Naive thymus-derived CD4-positive, alpha-beta T cell (primary cell): ENCODE measurements at regions not wholly inside any gene's neighbourhood (a gene's known extent, or its start where the extent isn't known, plus 50 kb on each side); places are given as distances from the start of the nearest gene placed in this dataset.

ENCODE experiments used
- ATAC-seq: fragments of 150-1000 bp; cut with Tn5 transposase; 2 replicates; pipeline ENCODE4 v1.10.0; 2021; ENCODE audit warnings: mild to moderate bottlenecking, moderate library complexity
- CTCF ChIA-PET: fragments of 350-600 bp; sonication (Branson Sonifier 250); formaldehyde crosslinking; loops from one replicate; lab custom pipeline; 2021; ENCODE audit warnings: antibody characterized with exemption; lab: Charles Lee
- POLR2A ChIA-PET: fragments of 350-600 bp; sonication (Branson Sonifier 250); formaldehyde crosslinking; loops from one replicate; lab custom pipeline; 2021; ENCODE audit warnings: antibody characterized with exemption, inconsistent platforms; lab: Charles Lee
- DNase-seq, 9 donors: peaks; one replicate each; pipeline versions ENCODE4 v3.0.0 to v3.0.0-alpha.2; 2020 to 2022; ENCODE audit warnings: mixed read lengths in 1 of 9
- H3K27ac ChIP-seq: one replicate; pipeline ENCODE4 v1.7.0; 2013; ENCODE audit warnings: mild to moderate bottlenecking, low read depth, low read length, moderate library complexity
- H3K27me3 ChIP-seq, 2 donors: one replicate each; pipeline ENCODE4 v1.7.0; 2013; ENCODE audit warnings: low read length in 2 of 2, mild to moderate bottlenecking in 2 of 2, moderate library complexity in 2 of 2; ENCODE audit not compliant: control insufficient read depth in 2 of 2, insufficient read depth in 2 of 2
- H3K36me3 ChIP-seq, 3 experiments: 1 replicate in 2 of 3; 2 replicates in 1 of 3; pipeline ENCODE4 v1.7.0; 2013; ENCODE audit warnings: low read length in 3 of 3, mild to moderate bottlenecking in 3 of 3, moderate library complexity in 1 of 3; ENCODE audit not compliant: insufficient read depth in 3 of 3, control insufficient read depth in 2 of 3
- H3K4me1 ChIP-seq, 2 donors: one replicate each; pipeline ENCODE4 v1.7.0; 2013; ENCODE audit warnings: low read length in 2 of 2, mild to moderate bottlenecking in 2 of 2, moderate library complexity in 1 of 2; ENCODE audit not compliant: control insufficient read depth in 2 of 2, insufficient read depth in 2 of 2
- H3K4me3 ChIP-seq: 2 replicates; pipeline ENCODE4 v1.7.0; 2013; ENCODE audit warnings: mild to moderate bottlenecking, low read length
- H3K9me3 ChIP-seq, 3 experiments: 1 replicate in 2 of 3; 2 replicates in 1 of 3; pipeline ENCODE4 v1.7.0; 2013; ENCODE audit warnings: low read length in 3 of 3; ENCODE audit not compliant: control insufficient read depth in 2 of 3
- H3K27ac Mint-ChIP-seq, 9 donors: one replicate each; pipeline ENCODE4 v1.8.0; 2020 to 2022; ENCODE audit warnings: mixed read lengths in 9 of 9, mild to moderate bottlenecking in 8 of 9, moderate library complexity in 5 of 9, inconsistent platforms in 2 of 9
- H3K27me3 Mint-ChIP-seq, 5 donors: one replicate each; pipeline ENCODE4 v1.8.0; 2021 to 2022; ENCODE audit warnings: mixed read lengths in 5 of 5, mild to moderate bottlenecking in 1 of 5
- H3K36me3 Mint-ChIP-seq, 5 donors: one replicate each; pipeline ENCODE4 v1.8.0; 2020 to 2022; ENCODE audit warnings: mixed read lengths in 5 of 5, mild to moderate bottlenecking in 3 of 5, inconsistent platforms in 1 of 5
- H3K4me1 Mint-ChIP-seq, 7 donors: one replicate each; pipeline ENCODE4 v1.8.0; 2020 to 2022; ENCODE audit warnings: mixed read lengths in 7 of 7, mild to moderate bottlenecking in 3 of 7, inconsistent platforms in 1 of 7
- H3K4me3 Mint-ChIP-seq, 10 donors: one replicate each; pipeline ENCODE4 v1.8.0; 2020 to 2022; ENCODE audit warnings: mild to moderate bottlenecking in 10 of 10, mixed read lengths in 10 of 10, moderate library complexity in 6 of 10, inconsistent platforms in 2 of 10
- H3K9me3 Mint-ChIP-seq, 11 donors: one replicate each; pipeline ENCODE4 v1.8.0; 2020 to 2022; ENCODE audit warnings: mixed read lengths in 11 of 11, mild to moderate bottlenecking in 4 of 11, inconsistent platforms in 1 of 11, moderate library complexity in 1 of 11
- intact Hi-C, 2 donors: fragments of 100-400 bp; cut with micrococcal nuclease; formaldehyde crosslinking; loops; one replicate each; pipeline ENCODE4 v1.15.1; 2023

DNA sequence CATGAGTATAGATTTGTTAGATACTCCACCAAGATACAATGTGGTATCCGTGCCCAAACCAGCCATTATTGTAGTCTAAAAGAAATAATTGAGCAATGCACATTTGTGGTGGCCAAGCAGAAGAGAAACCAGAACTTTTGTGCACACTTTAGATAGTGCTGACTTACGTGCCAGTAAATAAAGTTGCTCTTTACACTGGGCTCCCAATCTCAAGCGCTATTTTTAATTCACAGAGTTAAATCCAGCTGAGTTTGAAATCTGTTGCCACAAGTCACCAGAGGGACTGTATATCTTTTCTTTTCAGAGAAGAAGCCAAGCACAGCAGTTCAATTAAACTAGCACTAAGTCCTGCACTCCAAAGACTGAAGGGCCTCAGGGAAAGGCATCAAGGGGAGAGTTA lies 680.4 kb downstream of the TDRD15 start:
- H3K27ac Mint-ChIP-seq = no peak overlapping the region
- intact Hi-C loops = no loop called here
- H3K4me3 Mint-ChIP-seq = no peak overlapping the region
- peaks cover 0 to 8% (median 3%) of the 10 kb centered on the region in 11 donors for H3K9me3 Mint-ChIP-seq
- H3K36me3 Mint-ChIP-seq = no peaks in the 10 kb centered on the region
- CTCF ChIA-PET = no interaction called here
- H3K27me3 Mint-ChIP-seq = no peaks in the 10 kb centered on the region
- no peaks in the 10 kb centered on the region for H3K4me1 ChIP-seq
- H3K36me3 ChIP-seq = no peaks in the 10 kb centered on the region
- no peak for ATAC-seq
- no peaks in the 10 kb centered on the region for H3K9me3 ChIP-seq
- no peak overlapping the region for H3K4me3 ChIP-seq
- no peaks in the 10 kb centered on the region for H3K27me3 ChIP-seq
- POLR2A ChIA-PET = no interaction called here
- no peak overlapping the region for H3K27ac ChIP-seq
- no peaks in the 10 kb centered on the region for H3K4me1 Mint-ChIP-seq
- no peak for DNase-seq

DNA sequence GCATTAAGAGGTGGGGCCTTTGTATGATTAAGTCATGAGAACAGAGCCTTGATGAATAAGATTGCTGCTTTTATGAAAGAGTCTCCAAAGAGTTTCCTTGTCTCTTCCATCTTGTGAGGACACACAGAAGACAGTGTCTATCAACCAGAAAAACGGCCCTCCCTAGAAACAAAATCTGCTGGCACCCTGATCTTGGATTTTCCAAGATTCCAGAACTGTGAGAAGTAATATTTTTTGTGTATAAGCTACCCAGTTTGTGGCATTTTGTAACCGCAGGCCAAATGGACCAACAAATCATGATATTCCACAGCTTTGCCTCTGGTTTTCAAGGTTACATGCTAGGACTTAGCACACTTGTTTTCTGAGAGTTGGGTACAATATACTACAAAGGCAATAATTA lies 687.8 kb downstream of the TDRD15 start:
- no peaks in the 10 kb centered on the region for H3K36me3 Mint-ChIP-seq
- intact Hi-C loops = no loop called here
- POLR2A ChIA-PET = no interaction called here
- peaks cover 0 to 11% (median 4%) of the 10 kb centered on the region in 11 donors for H3K9me3 Mint-ChIP-seq
- no peaks in the 10 kb centered on the region for H3K4me1 Mint-ChIP-seq
- Histone ChIP-seq H3K27ac (no peak overlapping the region), H3K9me3 (no peaks in the 10 kb centered on the region), H3K27me3 (no peaks in the 10 kb centered on the region), H3K4me1 (no peaks in the 10 kb centered on the region), H3K36me3 (no peaks in the 10 kb centered on the region), H3K4me3 (no peak overlapping the region)
- no peaks in the 10 kb centered on the region for H3K27me3 Mint-ChIP-seq
- DNase-seq (no peak), ATAC-seq (no peak)
- no peak overlapping the region for H3K27ac Mint-ChIP-seq
- H3K4me3 Mint-ChIP-seq = no peak overlapping the region
- CTCF ChIA-PET = no interaction called here

DNA sequence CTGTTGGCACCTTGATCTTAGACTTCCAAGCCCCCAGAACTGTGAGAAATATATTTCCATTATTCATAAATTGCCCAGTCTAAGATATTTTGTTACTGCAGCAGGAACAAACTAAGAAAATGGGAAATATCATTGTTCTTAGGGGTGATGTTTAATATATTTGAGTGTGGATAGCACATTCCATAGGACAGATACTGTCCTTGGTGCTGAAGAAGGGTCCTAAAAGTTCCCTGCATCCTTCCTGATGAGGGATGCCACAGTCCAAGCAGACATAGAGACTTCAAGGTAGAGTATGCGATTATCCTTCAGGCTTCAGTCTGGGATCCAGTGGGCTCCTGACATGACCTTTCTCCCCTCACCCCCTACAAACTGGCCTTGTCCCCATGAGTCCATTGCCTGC lies 689.0 kb downstream of the TDRD15 start:
- CTCF ChIA-PET = no interaction called here
- Mint-ChIP-seq H3K4me1 (no peaks in the 10 kb centered on the region), H3K4me3 (no peak overlapping the region), H3K27ac (no peak overlapping the region), H3K27me3 (no peaks in the 10 kb centered on the region), H3K9me3 (peaks cover 0 to 11% (median 4%) of the 10 kb centered on the region in 11 donors), H3K36me3 (no peaks in the 10 kb centered on the region)
- no peaks in the 10 kb centered on the region for H3K4me1 ChIP-seq
- DNase-seq (no peak), ATAC-seq (no peak)
- no peaks in the 10 kb centered on the region for H3K9me3 ChIP-seq
- no peak overlapping the region for H3K27ac ChIP-seq
- intact Hi-C loops = no loop called here
- POLR2A ChIA-PET = interaction anchor here (0.6 kb wide), 1 partner anchor 880 kb away, joined by 3 read pairs; no protein-coding TSS in a partner anchor
- H3K27me3 ChIP-seq = no peaks in the 10 kb centered on the region
- no peak overlapping the region for H3K4me3 ChIP-seq
- H3K36me3 ChIP-seq = no peaks in the 10 kb centered on the region

GRCh38 chr2:21814588-21815149 lies 690.9 kb downstream of the TDRD15 start:
- intact Hi-C loops = no loop called here
- CTCF ChIA-PET = no interaction called here
- no peak overlapping the region for H3K4me3 ChIP-seq
- H3K4me1 Mint-ChIP-seq = no peaks in the 10 kb centered on the region
- H3K9me3 Mint-ChIP-seq = peaks cover 0 to 12% (median 6%) of the 10 kb centered on the region in 11 donors
- ATAC-seq (no peak), DNase-seq (no peak)
- no peaks in the 10 kb centered on the region for H3K9me3 ChIP-seq
- no peak overlapping the region for H3K27ac Mint-ChIP-seq
- no peaks in the 10 kb centered on the region for H3K36me3 ChIP-seq
- no peaks in the 10 kb centered on the region for H3K27me3 ChIP-seq
- no peak overlapping the region for H3K4me3 Mint-ChIP-seq
- no peak overlapping the region for H3K27ac ChIP-seq
- no peaks in the 10 kb centered on the region for H3K27me3 Mint-ChIP-seq
- H3K36me3 Mint-ChIP-seq = no peaks in the 10 kb centered on the region
- no peaks in the 10 kb centered on the region for H3K4me1 ChIP-seq
- POLR2A ChIA-PET = no interaction called here

GRCh38 chr2:21818212-21818795 lies 694.5 kb downstream of the TDRD15 start:
- ChIA-PET CTCF (no interaction called here), POLR2A (no interaction called here)
- Mint-ChIP-seq H3K27me3 (no peaks in the 10 kb centered on the region), H3K4me1 (no peaks in the 10 kb centered on the region), H3K9me3 (peaks cover 0 to 11% (median 5%) of the 10 kb centered on the region in 11 donors), H3K4me3 (no peak overlapping the region), H3K36me3 (no peaks in the 10 kb centered on the region), H3K27ac (no peak overlapping the region)
- ATAC-seq = no peak
- no peak overlapping the region for H3K4me3 ChIP-seq
- no peak overlapping the region for H3K27ac ChIP-seq
- no peak for DNase-seq
- H3K9me3 ChIP-seq = no peaks in the 10 kb centered on the region
- intact Hi-C loops = no loop called here
- H3K36me3 ChIP-seq = no peaks in the 10 kb centered on the region
- no peaks in the 10 kb centered on the region for H3K27me3 ChIP-seq
- H3K4me1 ChIP-seq = no peaks in the 10 kb centered on the region

GRCh38 chr2:21819454-21819853 lies 695.7 kb downstream of the TDRD15 start:
- no peaks in the 10 kb centered on the region for H3K36me3 Mint-ChIP-seq
- H3K9me3 ChIP-seq = no peaks in the 10 kb centered on the region
- no peaks in the 10 kb centered on the region for H3K27me3 Mint-ChIP-seq
- ATAC-seq (no peak), DNase-seq (no peak)
- H3K4me1 Mint-ChIP-seq = no peaks in the 10 kb centered on the region
- no peaks in the 10 kb centered on the region for H3K27me3 ChIP-seq
- no peak overlapping the region for H3K27ac Mint-ChIP-seq
- intact Hi-C loops = no loop called here
- H3K27ac ChIP-seq = no peak overlapping the region
- H3K9me3 Mint-ChIP-seq = peaks cover 0 to 10% (median 2%) of the 10 kb centered on the region in 11 donors
- H3K4me1 ChIP-seq = no peaks in the 10 kb centered on the region
- no peak overlapping the region for H3K4me3 Mint-ChIP-seq
- ChIA-PET CTCF (interaction anchor here (1.0 kb wide), 1 partner anchor 25 kb away, joined by 5 read pairs; no protein-coding TSS in a partner anchor), POLR2A (no interaction called here)
- no peak overlapping the region for H3K4me3 ChIP-seq
- H3K36me3 ChIP-seq = no peaks in the 10 kb centered on the region

DNA sequence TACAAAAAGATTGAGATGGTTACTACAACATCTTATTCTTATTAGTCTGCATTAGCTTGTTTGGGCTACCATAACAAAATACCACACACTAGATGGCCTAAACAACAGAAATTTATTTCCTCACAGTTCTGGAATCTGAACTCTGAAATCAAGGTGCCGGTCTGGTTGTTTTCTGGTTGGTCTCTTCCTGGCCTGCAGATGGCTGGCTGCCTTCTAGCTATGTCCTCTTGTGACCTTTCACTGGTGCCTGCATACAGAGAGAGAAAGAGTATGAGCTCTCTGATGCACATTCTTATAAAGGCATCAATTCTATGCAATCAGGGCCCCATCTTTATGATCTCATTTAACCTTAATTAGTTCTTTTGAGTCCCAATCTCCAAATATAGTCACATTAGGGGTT lies 696.5 kb downstream of the TDRD15 start:
- H3K9me3 Mint-ChIP-seq = peaks cover 0 to 11% (median 4%) of the 10 kb centered on the region in 11 donors
- no peak overlapping the region for H3K27ac Mint-ChIP-seq
- H3K4me1 Mint-ChIP-seq = no peaks in the 10 kb centered on the region
- no peaks in the 10 kb centered on the region for H3K36me3 ChIP-seq
- no peaks in the 10 kb centered on the region for H3K9me3 ChIP-seq
- ChIA-PET CTCF (interaction anchor here (1.0 kb wide), 1 partner anchor 26 kb away, joined by 5 read pairs; no protein-coding TSS in a partner anchor), POLR2A (no interaction called here)
- DNase-seq (no peak), ATAC-seq (no peak)
- H3K27me3 ChIP-seq = no peaks in the 10 kb centered on the region
- no peaks in the 10 kb centered on the region for H3K4me1 ChIP-seq
- H3K4me3 Mint-ChIP-seq = no peak overlapping the region
- no peaks in the 10 kb centered on the region for H3K36me3 Mint-ChIP-seq
- no peak overlapping the region for H3K27ac ChIP-seq
- no peaks in the 10 kb centered on the region for H3K27me3 Mint-ChIP-seq
- H3K4me3 ChIP-seq = no peak overlapping the region
- intact Hi-C loops = no loop called here
